ENCODE measurements at regions not wholly inside any gene's neighbourhood (a gene's known extent, or its start where the extent isn't known, plus 50 kb on each side); places are given as distances from the start of the nearest gene placed in this dataset.
"Not testable (repeated sequence)": the region's sequence is repeated elsewhere in the genome, so short reads cannot be mapped to it uniquely, and the experiment has no call there.

DNA sequence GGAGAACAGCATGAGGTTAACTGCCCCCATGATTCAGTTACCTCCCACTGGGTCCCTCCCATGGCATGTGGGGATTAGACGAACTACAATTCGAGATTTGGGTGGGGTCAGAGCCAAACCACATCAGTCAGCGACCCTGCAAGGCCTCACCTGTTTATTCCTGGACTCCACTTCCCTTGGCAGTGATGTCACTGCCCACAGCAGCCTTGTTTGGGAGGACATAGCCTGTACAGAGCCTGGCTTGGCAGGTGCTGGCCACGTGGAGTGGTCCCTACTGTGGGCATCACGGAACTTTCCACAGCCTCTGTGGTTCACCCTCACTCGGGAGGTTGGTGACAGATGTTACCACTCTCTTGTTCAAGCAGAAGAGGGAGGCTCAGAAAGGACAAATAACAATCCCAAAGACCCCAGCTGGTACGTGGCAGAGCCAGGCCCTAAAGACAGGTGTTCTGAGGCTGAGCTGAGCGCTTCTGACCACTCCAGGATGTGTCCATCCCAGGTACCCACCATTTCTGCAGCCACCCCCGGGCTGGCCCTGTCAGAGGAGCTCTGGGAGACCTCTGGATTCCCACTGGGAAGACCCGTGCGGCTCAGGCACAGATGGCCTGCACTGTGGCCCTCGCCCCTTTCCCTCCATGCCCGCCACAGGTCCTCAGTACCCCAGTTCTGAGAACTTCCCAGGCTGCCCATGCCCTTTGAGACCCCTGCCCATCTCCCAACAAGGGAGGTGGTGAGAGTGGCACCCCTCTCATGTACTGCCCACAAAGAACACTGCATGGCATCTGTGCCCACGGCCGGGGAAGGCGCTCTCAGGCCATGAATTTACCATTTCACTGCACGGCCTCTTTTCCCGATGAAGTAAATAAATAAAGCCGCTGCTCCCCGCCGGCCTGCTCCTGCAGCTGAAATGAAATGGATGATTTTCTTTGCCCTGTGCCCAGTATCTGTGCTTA, 605.8 kb downstream of the TBC1D22A start:
- no peak for DNase-seq (ENCODE audit: low read depth)

DNA sequence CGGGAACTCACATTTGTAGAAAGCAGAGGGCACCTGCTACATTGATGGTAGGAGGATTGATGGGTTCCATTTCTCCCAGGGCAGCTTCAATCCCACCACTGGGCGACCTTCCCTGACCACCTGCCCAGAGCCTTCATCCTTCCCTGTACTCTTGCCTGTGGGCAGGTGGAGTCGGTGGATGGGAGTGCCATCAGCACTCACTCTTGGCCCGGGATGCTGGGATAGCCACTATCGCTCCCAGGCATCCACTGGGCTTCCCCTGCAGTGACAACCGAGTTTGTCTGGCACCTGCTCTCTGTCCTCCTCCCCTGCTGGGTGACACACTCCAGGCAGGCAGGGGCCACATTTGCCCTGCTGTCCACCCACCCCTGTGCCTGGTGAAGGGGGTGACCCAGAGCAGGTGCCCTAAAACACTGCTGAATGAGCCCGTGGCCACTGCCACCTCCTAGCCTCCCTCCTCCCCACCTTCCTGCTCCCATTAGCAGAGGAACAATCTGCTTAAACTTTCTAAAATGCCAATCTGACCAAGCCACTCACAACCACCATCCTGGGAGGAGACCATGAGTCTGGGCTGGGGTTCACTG, 604.7 kb downstream of the TBC1D22A start:
- no peak for DNase-seq (ENCODE audit: low read depth)

DNA sequence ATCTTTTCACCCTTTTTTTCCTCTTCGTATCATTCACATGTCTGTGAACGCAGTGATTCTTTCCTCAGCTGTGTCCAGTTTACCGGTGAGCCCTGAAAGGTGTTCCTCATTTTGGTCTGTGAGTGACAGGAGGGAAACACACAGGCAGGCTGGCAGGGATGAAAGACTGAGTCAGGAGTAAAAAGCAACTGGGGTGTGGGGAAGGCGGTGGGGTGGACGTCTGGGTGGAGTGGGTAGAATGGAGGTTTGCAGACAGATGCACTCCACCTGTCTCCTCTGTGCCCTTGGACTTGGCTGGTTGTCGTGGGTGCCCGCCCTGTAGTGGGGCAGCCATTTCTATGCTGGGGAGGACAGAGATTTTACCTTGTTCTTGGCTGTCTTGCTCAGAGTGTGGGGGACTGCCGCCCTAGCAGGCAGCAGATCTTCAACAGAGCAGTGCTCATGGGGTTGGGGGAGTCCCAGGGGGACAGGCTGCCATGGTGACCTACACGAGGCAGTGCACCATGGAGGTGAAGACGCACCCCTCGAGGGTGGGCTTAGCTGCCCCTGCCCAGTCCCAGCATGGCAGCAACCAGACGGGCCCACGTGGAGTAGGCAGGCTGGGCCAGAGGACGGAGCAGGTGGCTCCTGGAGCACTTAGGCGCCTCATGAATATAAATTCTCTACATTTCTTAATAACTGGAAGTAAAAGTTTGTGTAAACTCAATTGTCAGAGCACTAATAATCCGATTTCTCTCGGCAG, 603.7 kb downstream of the TBC1D22A start:
- DNase-seq (ENCODE audit: low read depth), result no peak

DNA sequence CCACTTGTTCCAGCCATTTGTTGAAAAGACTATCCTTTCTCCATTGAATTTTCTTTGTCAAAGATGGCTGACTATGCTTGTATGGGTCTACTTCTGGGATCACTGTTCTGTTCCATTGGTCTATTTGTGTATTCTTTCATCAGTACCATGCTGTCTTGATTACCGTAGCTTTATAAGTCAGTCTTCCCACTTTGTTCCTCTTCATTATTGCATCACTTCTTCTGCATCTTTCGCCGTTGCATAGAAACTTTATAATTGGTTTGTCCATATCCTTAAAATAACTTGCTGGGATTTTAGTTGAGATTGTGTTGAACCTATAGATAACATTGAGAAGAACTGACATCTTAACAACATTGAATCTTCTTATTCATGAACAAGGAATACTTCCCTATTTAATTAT, 598.8 kb downstream of the TBC1D22A start:
- no peak for DNase-seq (ENCODE audit: low read depth)

DNA sequence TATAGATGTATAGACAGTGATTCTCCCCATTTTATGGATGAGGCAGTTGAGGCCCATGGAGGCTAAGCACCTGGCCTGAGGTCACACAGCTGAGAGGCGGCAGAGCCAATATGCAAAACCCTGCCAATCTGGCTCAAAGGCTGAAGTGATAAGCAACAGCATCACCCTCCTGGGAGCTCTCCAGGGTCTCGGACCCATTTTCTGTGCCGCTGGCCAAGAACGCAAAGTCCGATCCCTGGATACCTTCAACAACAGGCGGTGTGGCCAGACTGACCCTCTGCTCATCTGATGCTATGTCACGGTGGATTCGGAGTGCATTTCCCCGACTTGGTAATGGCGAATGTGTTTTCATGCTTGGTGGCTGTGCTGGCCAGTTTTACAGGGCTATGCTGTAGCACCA, 595.0 kb downstream of the TBC1D22A start:
- no peak for DNase-seq (ENCODE audit: low read depth)

DNA sequence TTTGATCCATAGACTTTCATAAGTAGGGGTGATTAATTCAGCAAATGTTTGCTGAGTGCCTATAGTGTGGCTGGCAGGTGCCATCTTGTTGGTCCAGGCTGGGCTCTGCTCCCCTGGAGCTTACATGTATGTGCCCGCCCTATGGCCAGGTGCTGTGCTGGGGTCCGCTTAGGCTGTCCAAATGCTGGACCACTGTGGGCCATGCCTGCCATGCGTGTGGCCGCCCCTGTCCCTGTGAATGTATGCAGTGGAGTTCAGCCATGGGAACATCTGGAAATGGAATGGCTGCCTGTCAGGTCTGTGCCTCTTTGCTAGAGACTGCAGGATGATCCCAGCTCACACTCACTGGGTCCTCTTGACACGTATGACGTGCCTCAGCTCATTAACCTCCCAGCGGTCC, 594.6 kb downstream of the TBC1D22A start:
- no peak for DNase-seq (ENCODE audit: low read depth)

DNA sequence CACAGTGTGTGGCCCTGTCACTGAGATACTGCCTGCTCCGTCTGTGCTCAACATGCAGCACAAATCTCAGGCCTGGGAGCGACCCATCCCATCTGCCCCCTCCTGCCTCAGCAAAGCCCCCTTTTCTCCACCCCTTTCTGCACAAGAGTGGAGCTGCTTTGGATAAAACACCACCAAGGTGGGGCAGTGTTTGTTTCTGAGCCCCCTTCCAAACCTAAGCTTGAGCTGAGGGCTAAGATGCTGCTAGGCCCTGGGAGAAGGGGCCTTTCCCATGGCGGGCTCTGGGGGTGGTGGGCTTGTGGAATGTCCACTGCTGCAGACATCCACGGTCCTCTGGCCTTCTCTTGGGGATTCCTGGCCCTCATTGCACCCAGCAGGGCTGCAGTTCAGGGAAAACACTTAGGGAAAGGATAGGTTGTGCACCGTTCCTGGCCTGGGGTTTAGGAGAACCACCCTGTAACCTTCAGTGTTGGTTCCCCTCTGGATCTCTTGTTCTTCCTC, 594.1 kb downstream of the TBC1D22A start:
- no peak for DNase-seq (ENCODE audit: low read depth)

DNA sequence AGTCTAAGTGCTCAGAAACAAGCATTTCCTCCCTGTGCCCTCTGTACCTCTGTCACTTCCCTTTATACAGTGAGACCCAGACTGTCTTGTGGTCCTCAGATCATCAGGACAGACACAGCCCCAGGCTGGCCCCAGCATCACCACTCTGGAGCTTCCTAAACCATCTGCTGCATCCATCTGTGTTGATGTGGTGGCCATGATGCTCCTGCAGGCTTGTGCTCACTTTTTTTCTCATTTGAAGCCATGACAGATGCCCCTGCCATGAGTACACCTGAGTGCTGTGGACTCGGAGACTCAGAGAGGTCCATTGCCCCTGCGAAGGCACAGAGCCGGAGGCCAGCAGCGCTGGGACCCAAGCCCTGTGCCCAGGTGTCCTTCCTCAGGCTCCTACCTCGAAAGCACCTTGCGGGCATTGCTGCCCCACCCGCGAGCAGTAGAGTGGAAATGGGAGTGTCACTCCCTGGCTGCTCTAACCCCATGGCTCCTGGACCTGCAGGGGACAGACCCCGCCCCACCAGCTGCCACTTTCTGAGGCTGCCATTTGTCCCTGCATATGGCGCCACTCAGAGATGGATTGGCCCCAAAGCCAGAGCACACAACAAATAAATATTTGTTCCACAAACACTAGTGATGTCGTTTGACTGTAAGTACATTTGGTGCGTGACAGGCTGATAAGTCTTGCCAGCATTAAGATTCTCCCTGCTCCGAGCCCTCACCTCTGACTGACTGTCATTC, 593.5 kb downstream of the TBC1D22A start:
- no peak for DNase-seq (ENCODE audit: low read depth)

DNA sequence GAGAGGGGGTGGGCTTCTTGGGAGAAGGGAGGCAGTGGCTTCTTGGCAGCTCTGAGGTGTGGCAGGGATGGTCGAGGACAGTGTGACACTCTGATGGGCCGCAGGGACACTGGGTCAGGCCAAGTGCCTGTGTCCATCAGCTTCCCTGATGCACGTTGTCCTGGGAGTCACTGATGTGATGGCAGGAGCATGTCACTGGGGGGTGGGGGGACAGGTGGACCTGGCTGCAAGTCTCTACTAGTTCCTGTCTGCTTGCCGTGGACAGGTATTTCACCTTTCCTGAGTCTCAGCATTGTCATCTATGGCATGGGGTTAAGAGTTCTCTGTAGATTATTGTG, 592.9 kb downstream of the TBC1D22A start:
- no peak for DNase-seq (ENCODE audit: low read depth)

DNA sequence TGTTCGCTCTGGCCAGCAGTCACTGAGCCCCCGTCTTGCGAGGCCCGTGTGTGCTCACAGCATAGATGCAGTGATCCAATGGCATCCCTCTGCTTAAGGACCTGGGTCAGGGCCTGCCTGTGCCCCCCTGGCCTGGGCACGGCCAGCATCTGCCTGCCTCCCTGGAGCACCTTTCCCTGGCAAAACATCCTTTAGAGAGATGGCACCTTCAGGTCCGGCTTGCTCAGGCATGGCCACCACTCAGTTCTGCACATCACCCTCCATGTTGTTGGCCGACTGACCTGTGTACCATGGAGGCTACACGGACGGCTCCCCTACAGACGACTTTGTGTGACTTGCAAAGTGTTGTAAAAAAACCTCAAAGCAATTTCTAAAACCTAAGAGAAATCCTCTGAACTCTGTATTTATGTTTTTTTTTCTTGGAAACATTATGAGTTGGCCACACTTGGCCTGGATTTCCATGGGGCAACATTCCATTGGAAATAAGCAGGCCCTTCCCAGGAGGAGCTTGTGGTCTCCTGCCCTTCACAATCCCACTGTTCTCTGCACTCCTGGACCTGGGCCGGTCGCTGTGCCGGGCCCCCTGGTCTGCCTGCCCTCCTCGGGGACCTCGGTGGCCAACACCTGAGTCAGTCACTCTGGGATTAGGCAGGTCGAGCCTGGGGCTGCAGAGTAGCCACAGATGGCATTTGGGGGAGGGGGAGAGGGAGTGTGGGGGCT, 592.4 kb downstream of the TBC1D22A start:
- no peak for DNase-seq (ENCODE audit: low read depth)

DNA sequence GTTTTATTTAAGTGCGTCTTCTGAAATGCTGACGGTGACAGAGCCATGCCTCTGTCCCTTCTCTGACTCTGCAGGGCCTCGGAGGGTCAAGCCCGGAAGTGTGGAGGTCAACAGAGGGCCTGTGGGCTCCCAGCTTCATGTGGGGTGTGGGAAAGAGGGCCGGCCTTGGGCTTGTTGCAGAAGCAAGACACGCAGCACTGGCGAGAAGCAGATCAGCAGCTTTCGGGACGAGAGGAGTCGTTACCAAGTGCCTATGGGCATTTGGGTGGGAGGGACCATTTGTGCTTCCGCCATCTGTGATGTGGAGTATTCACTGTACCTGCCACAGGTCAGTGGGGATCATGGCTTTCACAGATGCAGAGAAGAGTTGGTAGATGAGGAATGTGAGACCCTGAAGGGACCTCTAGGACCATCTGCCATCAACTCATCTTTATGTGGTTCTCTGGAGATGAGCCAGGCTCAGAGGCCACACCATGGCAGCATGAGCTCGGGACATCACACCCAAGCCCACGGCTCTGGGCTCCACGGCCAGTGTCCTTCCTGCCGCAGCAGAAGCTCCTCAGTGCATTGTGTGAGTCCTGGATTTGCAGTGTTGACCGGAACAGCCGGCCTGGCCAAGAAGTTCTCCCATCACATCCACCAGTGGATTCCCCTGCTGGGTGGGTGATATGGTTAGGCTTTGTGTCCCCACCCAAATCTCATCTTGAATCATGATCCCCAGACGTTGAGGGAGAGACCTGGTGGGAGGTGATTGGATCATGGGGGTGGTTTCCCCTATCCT, 590.7 kb downstream of the TBC1D22A start:
- DNase-seq (ENCODE audit: low read depth), result no peak

DNA sequence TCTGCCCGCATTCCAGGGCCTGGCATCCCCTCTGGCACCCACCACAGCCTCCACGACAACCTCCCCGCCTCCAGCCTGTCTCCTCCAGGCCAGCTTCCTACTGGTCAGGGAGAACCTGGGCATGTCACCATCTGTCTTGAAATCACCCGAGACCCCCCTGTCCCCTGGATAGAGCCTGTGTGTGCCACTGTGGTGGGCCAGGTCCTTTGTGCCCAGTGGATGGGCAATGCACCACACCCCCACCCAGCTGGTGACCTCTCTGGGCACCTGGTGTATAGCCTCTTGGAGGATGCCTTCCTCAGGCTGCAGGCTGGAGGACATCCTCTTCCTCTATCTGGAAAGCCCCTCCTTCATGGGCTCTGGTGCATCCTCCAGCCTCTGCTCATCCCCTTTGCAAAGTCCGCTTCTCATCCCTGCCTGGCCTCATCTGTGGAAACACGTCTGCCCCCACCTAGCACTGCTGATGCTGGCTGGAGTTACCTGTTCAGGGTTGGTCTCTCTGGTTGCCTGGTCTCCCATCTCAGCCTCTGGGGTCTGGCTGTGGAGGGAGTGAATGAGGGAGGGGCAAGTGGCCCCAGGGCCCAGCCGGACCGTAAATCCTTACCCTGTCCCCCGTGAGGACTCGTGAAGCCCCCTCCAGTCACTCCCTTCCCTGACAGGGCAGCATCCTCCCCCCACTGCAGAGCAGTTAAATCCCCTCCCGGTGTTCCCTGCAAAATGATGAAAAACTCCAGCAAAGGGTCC, 589.6 kb downstream of the TBC1D22A start:
- DNase-seq (ENCODE audit: low read depth), result no peak

DNA sequence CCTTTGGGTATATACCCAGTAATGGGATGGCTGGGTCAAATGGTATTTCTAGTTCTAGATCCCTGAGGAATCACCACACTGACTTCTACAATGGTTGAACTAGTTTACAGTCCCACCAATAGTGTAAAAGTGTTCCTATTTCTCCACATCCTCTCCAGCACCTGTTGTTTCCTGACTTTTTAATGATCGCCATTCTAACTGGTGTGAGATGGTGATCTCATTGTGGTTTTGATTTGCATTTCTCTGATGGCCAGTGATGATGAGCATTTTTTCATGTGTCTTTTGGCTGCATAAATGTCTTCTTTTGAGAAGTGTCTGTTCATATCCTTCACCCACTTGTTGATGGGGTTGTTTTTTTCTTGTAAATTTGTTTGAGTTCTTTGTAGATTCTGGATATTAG, 583.8 kb downstream of the TBC1D22A start:
- DNase-seq (ENCODE audit: low read depth), result not testable (repeated sequence)

DNA sequence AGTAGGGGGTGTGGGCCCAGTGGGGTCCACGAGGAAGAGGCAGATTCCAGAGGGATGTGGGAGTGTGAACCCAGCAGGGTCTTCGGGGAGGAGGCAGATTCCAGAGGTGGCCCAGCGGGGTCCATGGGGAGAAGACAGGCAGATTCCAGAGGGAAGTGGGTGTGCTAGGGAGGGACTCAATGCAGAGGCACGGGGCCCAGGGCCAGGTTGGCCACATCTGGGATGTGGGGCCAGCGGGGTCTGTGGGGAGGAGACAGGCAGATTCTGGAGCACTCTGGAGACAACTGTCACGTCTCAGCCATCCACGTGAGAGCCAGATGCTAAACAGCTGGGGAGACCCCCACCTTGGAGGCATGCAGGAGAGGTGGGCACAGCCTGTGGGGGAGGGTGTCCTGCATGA, 582.6 kb downstream of the TBC1D22A start:
- DNase-seq (ENCODE audit: low read depth), result no peak

DNA sequence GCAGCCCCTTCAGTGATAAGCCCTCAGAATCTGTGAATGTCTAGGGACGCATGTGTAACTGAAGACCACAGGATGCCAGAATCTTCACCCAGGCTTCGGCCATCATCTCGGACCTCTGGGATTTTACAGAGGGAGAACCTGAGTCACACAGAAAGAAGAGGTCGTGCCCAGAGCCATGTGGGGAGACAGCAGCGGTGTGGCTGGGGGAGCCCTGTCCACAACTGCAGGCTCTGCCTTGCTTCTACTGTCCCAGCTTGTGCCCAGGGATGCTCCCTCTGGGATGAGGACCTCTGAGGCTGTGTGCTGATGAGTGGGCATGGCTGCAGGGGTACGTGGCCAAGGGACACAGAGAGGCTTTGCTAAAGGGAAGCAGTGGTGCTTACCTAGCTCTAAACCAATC, 582.0 kb downstream of the TBC1D22A start:
- DNase-seq (ENCODE audit: low read depth), result no peak

DNA sequence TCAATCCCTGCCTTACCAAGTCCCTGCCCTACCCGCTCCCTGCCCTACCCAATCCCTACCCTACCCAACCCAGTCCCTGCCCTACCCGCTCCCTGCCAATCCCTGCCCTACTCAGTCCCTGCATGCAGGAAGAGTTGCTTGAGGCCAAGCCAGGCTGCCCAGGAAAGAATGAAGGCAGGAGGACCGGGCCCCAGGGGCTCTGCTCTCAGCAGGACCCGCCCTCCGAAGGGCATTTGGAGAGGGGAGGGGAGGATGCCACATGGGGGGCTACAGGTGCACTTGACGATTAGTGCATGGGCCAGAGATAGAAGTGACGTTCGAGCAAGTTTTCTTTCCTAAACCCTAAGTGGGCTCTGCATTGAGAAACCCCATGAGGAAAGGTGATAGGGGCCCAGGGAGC, 581.2 kb downstream of the TBC1D22A start:
- DNase-seq (ENCODE audit: low read depth), result no peak

DNA sequence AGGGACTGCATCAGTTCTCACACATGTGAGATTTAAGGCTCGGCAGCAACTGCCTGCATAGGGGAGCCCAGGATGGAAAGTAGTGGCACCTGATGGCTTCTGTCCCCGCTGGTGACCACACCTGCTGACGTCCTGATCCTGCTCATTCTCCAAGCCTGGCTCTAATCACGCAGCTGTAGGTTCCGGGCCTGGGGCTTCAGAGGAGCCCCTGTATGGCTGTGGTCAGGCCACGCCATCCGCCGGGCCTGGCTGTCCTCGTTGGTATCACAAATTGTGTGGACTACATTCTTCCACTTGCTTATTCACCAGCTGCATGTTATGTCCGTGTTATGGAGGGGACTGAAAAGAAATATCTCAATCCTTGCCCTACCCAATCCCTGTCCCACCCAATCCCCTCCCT, 580.0 kb downstream of the TBC1D22A start:
- DNase-seq (ENCODE audit: low read depth), result no peak

DNA sequence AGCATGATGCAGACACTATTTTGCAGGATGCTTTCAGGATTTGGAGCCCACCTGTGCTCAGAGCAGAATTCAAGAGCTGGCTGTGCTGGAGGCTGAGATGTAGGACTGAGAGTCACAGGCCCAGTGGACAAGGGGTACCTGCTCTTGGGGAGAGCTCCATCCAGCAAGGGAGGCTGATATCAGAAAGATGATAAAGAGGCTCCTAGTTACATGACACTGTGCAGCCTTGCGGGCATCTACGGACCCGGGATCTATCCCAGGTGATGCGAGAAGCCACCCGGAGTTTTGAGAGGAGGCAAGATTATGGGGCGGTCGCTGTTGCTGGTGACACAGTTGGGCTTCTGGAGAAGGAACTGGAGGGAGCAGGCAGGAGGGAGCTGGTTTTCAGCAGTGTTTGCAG, 579.0 kb downstream of the TBC1D22A start:
- DNase-seq (ENCODE audit: low read depth), result no peak

DNA sequence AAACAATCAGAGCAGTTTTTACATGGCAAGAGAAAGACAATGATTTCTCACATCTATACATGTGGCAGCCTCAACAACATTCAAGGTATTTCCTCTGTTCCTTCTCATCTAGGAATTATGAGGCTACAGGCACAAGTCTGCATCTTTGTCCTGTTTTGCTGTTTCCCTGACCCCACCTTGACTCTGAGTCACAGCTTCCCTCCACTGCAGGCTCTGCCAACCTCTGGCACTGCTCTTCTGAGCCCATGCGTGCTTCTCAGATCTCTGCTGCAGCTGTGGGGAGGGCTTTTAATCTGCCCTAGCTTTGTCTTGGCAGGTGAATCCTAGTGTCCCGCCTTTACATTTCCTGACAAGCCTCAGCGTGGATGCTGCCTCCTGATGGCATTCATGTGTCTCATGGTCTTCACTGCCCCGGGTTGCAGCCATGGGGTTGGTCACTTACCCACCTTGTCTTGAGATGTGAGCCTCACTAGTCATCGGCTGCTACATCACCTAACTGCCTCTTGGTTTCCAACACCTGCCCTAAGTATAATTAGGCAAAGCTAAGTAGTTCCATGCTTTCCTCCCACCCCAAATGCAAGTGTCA, 578.5 kb downstream of the TBC1D22A start:
- DNase-seq (ENCODE audit: low read depth), result no peak

All from stimulated activated CD8-positive, alpha-beta memory T cell treated with anti-CD3 and anti-CD28 coated beads, Interleukin-12 subunit alpha, Interleukin-12 subunit beta, amount 100 ng/mL, for 1 hour (primary cell).